Head of caudate nucleus (tissue), 42 donors: ENCODE measurements at regions not wholly inside any gene's neighbourhood (a gene's known extent, or its start where the extent isn't known, plus 50 kb on each side); places are given as distances from the start of the nearest gene placed in this dataset.

Experiments
- DNase-seq, 42 donors: peaks; one replicate each; pipeline versions ENCODE4 v3.0.0 to v3.0.0-alpha.2; 2020 to 2021; ENCODE audit warnings: mixed read lengths in 7 of 42
- intact Hi-C: fragments of 100-400 bp; cut with DNase I; formaldehyde crosslinking; loops from one replicate; pipeline ENCODE4 v1.15.0; 2022

DNA sequence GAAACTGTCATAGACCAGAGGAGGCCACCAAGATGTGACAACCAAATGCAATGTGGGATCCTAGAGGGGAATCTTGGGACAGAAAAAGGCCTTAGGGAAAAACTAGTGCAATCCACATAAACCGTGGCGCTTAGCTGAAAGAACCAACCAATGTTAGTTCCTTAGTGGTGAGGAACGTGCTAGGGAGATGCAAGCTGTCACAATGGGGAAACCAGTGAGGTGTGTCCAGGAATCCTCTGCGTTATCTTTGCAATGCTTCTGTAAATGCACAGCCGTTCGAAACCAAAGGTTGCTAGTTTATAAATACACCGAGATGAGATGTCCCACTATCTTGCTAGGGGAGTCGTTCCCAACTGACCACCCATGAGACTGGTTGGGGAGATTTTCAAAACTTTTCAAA lies 157.0 kb upstream of the ID2 start:
- intact Hi-C loops: no loop called here
- DNase-seq: no peak

DNA sequence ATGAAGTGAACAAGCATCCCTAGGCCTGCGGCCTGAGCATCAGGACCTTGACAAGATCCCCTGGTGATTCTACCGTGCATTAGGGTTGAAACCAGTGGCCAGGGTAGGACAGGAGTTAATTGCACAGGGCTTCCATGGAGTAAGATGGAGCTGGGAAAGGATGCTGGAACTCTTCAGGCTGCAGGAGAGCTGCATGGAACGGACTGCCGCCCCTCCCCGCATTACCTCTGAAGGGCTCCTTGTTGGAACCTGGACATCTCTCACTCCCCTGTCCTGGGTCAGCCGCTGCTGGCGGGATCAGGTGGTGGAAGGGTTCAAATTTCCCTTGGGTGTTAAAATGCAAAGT lies 156.6 kb upstream of the ID2 start:
- DNase-seq: no peak
- intact Hi-C loops: no loop called here

DNA sequence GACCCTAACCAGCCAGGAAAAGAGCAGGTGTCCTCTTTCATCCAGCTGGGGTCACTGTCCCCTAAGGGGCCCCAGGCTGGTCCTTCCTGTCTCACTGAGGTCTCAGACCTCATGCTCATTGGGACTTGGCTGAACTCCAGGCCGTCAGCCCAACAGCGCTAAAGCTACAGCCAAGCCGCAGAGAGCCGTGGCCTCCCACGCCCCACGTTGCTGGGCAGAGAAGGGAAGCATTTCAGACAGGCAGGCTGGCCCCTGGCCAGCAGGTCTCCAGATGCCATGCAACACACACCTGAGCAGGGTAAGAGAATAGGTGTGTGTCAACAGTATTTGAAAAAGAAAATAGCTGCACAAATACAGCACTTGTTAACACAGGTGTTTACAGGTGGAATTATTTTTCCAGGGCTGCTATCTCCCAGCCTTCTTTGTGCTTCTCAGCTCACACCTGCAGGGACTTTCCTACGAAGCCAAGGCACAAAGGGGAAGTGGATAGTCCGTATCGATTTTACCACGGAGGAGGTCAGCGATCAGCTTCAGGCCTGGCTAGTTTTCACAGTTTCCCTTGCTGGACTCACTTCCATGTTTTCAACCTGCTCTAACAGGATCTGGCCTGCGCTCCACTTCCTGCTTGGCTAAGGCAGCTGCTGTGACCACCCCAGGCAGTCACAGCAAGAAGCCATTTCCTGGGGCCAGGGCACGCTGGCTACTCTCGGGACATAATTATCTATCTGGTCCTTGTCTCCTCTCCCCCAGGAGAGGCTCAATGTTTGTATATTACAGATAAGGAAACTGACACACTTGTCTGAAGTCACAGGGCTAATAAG lies 156.1 kb upstream of the ID2 start:
- intact Hi-C loops: no loop called here
- peak; percentile 47 to 87 (median 72) for DNase-seq

DNA sequence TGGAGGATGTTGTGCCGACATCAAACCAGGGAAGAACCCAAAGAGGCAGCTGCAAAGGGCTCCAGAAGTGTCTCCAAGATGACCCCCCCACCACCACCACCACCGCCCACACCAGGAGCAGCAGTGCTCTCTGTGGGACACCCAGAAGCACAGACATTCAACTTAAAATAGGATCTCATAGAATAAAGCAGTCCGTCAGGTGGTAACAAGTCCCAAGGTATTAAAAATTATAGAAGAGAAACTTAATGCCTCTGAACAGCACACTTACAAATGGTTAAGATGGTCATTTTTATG lies 155.5 kb upstream of the ID2 start:
- intact Hi-C loops: no loop called here
- no peak for DNase-seq

DNA sequence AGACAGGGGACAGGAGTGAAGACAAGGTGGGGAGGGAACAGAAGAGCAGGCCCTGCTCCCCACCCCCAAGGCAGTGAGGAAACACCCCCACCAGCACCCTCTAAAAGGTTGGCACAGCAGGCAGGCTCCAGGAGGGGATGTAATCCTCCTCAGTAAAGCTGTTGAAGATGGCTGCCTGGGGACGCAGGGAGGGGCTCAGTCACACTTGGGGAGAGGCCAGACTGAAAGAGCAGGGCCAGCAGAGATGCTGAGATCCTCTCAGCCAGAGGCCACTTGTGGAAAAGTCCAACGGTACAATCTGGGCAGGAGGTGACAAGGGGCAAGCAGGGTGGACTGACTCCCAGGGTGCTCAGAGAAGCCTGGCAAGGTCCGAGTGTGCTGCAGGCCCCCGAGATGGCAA lies 154.8 kb upstream of the ID2 start:
- DNase-seq: no peak

DNA sequence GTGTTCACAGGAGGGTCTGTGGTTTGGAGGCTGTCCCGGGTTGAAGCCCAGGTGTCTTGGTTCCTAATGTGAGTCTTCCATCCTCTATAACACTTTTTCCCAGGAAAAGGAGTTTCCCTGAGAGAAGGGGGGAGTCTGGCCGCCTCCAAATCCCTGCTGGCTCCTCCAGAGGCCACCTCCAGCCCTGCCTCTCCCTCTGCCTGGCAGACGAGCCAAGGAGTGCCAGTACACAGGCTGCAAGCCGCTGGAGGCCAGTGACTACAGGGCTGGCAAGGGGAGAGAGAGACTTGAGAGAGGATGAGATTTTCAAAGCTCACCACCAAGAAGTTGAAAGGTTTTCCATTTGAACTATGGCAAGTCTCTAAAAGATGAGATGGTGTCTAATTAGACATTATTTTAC lies 154.2 kb upstream of the ID2 start:
- DNase-seq: no peak
- intact Hi-C loops: no loop called here

More for the DNA sequence above, 154.8 kb upstream of the ID2 start:
- intact Hi-C loops: no loop called here

DNA sequence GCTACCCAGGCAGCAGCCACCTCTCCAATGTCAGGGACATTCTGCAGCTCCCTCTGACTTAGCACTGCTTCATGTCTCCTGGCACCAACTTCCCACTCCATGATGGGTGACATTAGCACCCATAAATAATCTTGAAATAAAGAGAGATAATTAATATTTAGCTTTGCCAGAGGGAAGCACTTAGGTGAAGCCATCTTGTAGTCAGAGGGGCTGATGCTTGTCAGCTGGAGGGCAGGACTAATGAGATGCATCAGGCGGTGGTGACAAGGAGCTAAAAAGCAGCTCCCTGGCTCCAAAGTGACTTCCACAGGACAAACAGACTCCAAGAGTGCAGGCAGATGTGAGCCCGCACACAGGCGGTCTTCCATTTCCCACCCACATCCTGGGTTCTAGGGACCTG lies 153.0 kb upstream of the ID2 start:
- intact Hi-C loops: no loop called here
- DNase-seq: no peak

DNA sequence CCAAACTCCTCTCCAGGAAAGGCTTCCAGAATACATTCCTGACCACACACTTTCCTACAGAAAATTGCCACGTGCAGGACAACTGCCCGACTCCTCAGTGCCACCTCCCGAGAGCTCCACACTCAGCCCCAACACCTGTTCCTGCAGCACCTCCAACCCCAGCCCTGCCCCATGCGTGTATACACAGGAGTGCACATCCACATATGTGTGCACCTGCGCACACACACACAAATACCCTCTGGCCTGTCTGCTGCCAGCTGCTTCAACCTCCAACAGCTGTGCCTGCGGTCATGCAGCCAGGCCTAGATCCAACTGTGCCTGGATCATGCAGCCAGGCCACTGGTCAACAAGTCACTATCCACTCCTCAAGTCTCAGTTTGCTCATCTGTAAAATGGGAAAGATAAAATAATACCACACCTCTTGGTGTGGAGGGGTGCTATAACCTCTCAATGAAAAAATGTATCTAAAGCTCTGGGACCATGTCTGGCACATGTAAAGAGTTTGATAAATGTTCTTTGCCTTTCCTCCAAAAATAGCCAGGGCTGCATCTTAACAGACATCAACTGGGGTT lies 152.1 kb upstream of the ID2 start:
- no peak for DNase-seq
- intact Hi-C loops: loop anchor here (10.0 kb wide), 1 partner anchor 145 kb away; no protein-coding TSS in a partner anchor

DNA sequence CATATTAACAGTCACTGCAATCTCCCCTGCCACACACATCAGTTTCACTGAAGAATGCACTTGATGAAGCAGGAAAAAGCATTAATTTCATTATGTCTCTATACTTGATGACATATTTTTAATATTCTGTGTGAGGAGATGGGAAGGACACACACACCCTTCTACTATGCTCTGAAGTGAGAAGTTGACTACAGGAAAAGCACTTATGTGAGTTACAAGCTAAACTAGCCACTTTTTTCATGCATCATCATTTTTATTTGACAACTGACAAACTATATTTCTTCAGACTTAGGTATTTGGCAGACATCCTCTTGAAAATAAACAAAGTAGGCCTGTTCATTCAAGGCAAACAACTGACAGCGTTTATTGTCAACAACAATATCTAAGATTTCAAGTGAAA lies 150.4 kb upstream of the ID2 start:
- no peak for DNase-seq
- intact Hi-C loops: loop anchor here (10.0 kb wide), 1 partner anchor 143 kb away; no protein-coding TSS in a partner anchor

DNA sequence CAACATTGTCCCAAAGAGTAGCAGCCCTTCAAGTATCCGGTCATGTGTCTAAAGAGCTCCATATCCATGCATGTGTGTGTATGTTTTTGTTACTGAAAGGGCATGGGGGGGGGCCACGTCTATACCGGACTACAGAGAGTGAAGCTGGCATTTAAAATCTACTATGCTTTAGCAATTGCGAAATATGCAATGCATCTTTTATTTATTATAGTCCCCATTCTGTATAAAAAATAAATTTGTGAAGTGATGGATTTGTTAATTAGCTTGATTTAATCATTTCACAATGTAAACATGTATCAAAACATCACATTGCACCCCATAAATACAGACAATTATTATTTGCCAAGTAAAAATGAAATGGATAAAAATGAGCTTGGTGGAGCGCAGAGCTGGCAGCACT lies 149.4 kb upstream of the ID2 start:
- DNase-seq: no peak
- intact Hi-C loops: loop anchor here (10.0 kb wide), 1 partner anchor 142 kb away; no protein-coding TSS in a partner anchor

DNA sequence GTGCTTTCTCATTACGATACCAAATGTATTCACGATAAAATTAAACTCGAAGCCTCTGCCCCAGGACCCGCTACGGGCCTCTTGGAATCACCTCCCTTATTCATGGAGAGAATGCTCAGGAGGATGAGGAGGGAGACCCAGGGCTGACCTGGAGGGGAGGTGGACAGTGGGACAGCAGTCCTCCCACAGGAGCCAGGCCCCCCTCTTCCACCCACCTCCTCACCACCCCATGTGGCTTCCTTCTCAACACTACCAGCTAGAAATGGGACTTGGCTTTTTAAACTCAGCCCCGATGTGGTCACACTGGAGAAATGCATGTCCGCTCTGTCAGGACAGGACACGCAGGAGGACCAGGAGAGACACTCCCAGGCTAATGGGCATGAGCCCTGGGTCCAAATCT lies 147.9 kb upstream of the ID2 start:
- intact Hi-C loops: loop anchor here (10.0 kb wide), 1 partner anchor 141 kb away; no protein-coding TSS in a partner anchor
- DNase-seq: peak in 1 of 42 donors; percentile 16

DNA sequence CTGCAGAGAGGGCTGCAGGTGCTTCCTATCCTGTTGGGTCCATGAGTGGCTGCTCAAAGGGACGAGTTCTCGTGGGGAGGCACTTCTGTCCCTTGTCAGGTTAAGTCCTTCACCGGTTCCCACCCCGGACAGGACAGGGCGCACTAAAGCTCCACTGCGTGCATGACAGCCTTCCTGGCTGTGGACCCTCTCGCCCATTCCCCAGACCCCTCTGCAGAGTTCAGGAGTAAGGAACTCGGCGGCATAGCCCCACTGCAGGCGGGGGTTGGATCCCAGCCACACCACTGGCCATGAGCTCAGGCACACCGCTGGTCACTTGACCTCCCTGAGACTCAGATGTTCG lies 147.5 kb upstream of the ID2 start:
- no peak for DNase-seq
- intact Hi-C loops: loop anchor here (10.0 kb wide), 1 partner anchor 140 kb away; no protein-coding TSS in a partner anchor

DNA sequence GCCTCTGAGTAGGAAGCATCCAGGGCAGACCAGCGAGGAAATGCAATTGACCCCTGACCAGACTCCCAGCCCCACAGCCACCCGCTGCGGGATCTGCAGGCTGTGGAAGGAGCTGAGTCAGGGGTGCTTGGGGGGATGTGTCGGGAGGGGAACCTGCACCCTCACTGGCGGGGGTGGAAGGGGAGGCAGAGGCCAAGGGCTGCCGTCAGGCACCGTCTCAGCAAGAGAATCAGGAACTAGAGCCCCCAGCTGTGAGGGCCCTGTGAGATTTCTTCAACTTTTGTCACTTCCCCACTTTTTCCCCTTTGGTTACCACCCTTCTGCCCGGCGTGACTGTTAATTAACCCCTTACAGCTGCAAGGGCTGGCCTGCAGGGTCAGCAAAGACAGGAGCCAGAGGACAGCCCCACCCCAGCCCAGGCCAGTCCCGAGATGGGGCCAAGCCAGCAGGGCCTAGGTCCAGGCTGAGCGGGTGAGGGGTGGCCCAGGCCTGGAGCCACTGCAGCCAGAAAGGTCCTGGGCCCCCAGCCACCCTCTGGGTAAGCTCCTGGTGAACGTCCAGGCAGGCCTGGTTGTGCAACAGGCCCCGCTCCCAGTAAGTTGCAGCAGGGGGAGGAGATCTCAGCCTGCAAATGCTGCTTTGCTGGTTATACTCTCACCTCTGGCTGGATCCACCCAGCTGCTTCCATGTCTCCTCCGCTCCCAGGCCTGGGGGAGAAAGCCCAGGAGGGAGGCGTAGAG lies 147.0 kb upstream of the ID2 start:
- peak in 40 of 42 donors; percentile 21 to 85 (median 60) for DNase-seq
- intact Hi-C loops: loop anchor here (10.0 kb wide), 1 partner anchor 140 kb away; no protein-coding TSS in a partner anchor

DNA sequence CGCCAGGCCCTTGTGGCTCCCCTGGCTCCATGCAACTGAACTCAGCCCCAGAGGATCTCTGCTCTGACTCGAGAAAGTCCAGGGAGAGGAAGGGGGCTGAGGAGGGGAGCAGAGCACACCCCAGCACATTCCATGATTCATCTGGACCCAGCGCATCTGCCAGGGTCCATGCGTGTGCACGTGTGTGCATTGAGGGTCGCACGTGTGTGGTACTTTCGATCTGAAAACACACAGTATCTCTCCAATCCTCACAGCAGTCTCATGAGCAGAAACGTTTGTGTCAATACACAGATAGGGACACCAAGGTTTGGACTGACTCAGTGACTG lies 146.4 kb upstream of the ID2 start:
- intact Hi-C loops: loop anchor here (10.0 kb wide), 1 partner anchor 139 kb away; no protein-coding TSS in a partner anchor

DNA sequence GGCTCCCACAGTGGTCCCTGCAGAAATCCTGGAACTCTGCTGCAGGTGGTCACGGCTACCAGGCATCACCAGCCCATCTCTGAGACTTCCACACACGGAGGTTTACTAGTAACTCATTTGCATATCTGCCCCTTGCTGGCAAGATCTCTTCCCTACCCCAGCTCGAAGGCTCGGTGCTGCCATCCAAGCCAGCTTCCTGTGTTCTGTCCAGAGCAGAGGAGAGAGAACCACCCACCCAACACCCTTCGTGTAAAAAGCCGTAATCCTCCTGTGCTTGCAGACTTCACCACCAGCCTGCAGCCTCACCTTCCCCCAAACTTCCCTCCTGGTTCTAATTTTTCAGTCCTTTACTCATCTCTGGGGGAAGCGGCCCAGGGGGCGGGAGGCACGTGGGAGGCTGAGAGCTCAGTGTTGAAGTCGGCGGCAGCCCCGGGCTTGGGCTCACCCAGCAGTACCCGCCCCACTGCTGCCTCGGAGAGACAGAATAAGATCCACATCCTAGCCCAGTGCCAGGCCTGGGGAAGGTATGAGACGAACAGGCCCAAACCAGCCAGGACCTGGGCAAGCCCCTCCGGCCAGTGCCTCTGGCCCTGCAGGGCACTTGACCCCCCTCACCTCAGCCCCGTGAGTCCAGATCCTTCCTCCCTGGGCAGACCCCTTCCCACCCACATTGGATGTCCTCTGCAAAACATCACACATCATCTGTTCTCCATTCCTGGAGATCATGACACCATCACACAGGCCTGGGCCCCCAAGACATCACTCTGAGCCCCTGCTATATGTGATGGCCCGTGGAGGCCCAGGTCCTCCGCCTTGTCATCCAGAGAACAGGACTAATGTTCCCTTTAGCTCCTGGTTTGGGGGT lies 145.8 kb upstream of the ID2 start:
- peak in 39 of 42 donors; percentile 9 to 86 (median 53) for DNase-seq
- intact Hi-C loops: loop anchor here (10.0 kb wide), 1 partner anchor 139 kb away; no protein-coding TSS in a partner anchor

More for the DNA sequence above, 146.4 kb upstream of the ID2 start:
- peak in 1 of 42 donors; percentile 27 for DNase-seq

DNA sequence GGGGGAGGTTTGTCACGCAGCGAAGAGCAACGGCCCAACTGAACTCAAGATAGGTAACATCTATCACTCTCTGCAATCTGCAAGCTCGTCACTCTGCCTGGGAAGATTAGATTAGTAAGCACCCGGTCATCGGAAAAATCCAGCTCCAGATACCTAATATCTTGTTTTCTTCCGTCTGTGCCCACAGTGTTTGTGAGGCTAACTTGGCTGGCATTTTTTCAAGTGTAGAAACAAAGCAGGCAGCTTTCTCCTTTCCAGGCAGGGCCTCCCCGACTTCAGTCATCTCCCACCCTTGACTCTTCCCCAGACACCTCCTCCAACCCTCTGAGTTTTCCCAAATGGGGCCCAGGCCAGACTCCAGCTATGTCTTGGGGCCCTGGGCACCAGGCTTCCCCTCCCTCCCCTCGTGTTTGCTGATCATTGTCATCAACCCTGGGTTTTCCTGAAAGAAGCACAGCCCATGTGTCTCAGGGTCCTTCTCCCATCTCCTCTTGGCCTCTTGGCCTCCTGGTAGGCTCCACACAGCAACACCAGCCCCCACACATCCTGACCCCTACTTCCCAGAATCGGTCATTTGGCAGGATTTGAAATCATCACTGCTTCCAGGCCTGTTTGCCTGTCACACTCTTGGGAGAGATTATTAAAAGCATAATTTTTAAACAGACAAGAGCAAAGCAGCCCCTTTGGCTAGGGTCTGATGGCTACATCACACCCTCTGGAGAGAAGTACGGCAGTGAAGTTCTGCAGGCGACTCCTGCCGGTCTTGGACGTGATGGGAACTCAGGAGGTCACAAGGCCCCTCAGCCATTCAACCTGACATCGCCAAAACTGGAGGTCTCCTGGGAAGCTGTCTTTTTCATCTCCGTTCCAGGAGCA lies 144.9 kb upstream of the ID2 start:
- intact Hi-C loops: loop anchor here (10.0 kb wide), 1 partner anchor 138 kb away; no protein-coding TSS in a partner anchor
- peak in 4 of 42 donors; percentile 5 to 34 (median 10) for DNase-seq

DNA sequence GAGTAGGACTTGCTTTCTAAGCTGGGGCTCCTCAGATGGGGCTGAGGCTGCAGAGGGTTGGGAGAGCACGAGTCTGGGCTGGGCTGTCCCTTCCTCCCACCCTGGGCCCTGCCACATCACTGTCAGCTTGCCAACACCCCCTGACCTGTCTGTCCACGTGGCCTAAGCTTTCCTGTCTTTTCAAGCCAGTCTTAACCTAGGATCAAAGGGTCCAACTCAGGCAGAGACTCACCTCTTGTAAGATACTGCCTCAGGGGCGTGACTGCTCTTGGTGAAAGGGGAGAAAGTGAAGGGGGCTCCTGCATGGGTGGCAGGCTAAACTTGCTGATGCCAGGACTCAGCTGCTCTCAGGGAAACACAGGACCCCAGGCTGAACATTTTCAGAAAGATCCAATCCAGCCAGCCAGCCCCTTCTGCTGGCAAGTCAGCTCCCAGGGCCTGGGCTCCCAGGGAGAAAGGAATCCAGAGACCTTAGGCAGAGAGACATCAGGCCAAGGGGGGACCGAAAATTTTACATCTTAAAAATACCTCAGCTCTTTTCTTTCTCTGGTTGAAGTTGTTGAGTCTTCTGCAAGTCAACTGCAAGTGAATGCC lies 144.2 kb upstream of the ID2 start:
- intact Hi-C loops: loop anchor here (10.0 kb wide), 1 partner anchor 137 kb away; no protein-coding TSS in a partner anchor
- peak in 8 of 42 donors; percentile 2 to 39 (median 10) for DNase-seq

DNA sequence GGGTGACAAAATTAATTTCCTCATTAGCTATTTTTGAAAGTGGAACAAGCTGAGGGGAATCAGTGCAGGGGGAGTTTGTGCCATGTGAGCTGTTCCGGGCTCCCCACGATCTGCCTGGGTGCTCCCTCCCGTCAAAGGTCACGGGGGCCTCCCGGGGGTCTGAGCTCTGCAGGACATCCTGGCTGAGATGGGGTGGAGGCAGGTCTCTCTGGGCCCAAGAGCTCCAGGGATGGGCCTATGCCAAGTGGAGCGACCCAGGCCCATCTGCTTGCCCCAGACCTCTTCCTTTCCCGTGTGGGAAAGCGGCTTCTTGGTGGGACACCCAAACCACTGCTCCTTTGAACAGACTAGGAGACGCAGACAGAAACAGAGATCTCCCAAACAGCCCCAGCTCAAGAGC lies 143.3 kb upstream of the ID2 start:
- intact Hi-C loops: loop anchor here (10.0 kb wide), 1 partner anchor 136 kb away; no protein-coding TSS in a partner anchor
- peak in 7 of 42 donors; percentile 3 to 40 (median 24) for DNase-seq
